NCI-H2081 (cell line): ENCODE measurements at regions not wholly inside any gene's neighbourhood (a gene's known extent, or its start where the extent isn't known, plus 50 kb on each side); places are given as distances from the start of the nearest gene placed in this dataset.

Source experiments
- DNase-seq, 2 experiments: peaks; one replicate each; lab custom pipeline; 2025; lab: John Stamatoyannopoulos, UW

- DNase-seq, result peak; percentile 9 to 55
Measured at GRCh38 chr2:136468799-136469369, 296.5 kb upstream of the THSD7B start.

- no peak for DNase-seq
Measured at GRCh38 chr2:136452528-136452927, 312.8 kb upstream of the THSD7B start.

GRCh38 chr2:136448986-136449780 lies 316.2 kb upstream of the THSD7B start:
- DNase-seq, result no peak

- DNase-seq, result peak; percentile 65 to 90
Measured at GRCh38 chr2:136448432-136448831, 316.9 kb upstream of the THSD7B start.

GRCh38 chr2:136444323-136444722 lies 321.0 kb upstream of the THSD7B start:
- DNase-seq, result no peak

GRCh38 chr2:136443661-136444060 lies 321.7 kb upstream of the THSD7B start:
- DNase-seq, result no peak

- no peak for DNase-seq
Measured at GRCh38 chr2:136441979-136442714, 323.2 kb upstream of the THSD7B start.

GRCh38 chr2:136439064-136439676 lies 321.2 kb upstream of the CXCR4 start:
- no peak for DNase-seq

- no peak for DNase-seq
Measured at GRCh38 chr2:136437461-136437860, 319.5 kb upstream of the CXCR4 start.

- DNase-seq, result no peak
Measured at GRCh38 chr2:136436936-136437335, 319.0 kb upstream of the CXCR4 start.

GRCh38 chr2:136434251-136434715 lies 316.3 kb upstream of the CXCR4 start:
- no peak for DNase-seq

GRCh38 chr2:136433261-136433660 lies 315.3 kb upstream of the CXCR4 start:
- no peak for DNase-seq

- no peak for DNase-seq
Measured at GRCh38 chr2:136424112-136424511, 306.2 kb upstream of the CXCR4 start.

GRCh38 chr2:136423516-136423996 lies 305.6 kb upstream of the CXCR4 start:
- peak; percentile 80 to 83 for DNase-seq

- DNase-seq, result no peak
Measured at GRCh38 chr2:136422512-136422911, 304.6 kb upstream of the CXCR4 start.

- no peak for DNase-seq
Measured at GRCh38 chr2:136420346-136420745, 302.4 kb upstream of the CXCR4 start.

GRCh38 chr2:136411946-136412345 lies 294.0 kb upstream of the CXCR4 start:
- no peak for DNase-seq

GRCh38 chr2:136410673-136411072 lies 292.7 kb upstream of the CXCR4 start:
- DNase-seq, result no peak

GRCh38 chr2:136408795-136409194 lies 290.8 kb upstream of the CXCR4 start:
- DNase-seq, result no peak

- no peak for DNase-seq
Measured at GRCh38 chr2:136407952-136408318, 290.0 kb upstream of the CXCR4 start.

GRCh38 chr2:136407117-136407951 lies 289.4 kb upstream of the CXCR4 start:
- no peak for DNase-seq
